NCI-H748 (cell line): ENCODE measurements at regions not wholly inside any gene's neighbourhood (a gene's known extent, or its start where the extent isn't known, plus 50 kb on each side); places are given as distances from the start of the nearest gene placed in this dataset.

Source experiments
- DNase-seq: peaks from one replicate; lab custom pipeline; 2025; ENCODE audit not compliant: unreplicated experiment; lab: John Stamatoyannopoulos, UW

- DNase-seq: peak; percentile 19
Observed at GRCh38 chr17:73879987-73880386, 235.7 kb upstream of the SDK2 start.

- no peak for DNase-seq
Observed at GRCh38 chr17:73882590-73882989, 238.3 kb upstream of the SDK2 start.

DNA sequence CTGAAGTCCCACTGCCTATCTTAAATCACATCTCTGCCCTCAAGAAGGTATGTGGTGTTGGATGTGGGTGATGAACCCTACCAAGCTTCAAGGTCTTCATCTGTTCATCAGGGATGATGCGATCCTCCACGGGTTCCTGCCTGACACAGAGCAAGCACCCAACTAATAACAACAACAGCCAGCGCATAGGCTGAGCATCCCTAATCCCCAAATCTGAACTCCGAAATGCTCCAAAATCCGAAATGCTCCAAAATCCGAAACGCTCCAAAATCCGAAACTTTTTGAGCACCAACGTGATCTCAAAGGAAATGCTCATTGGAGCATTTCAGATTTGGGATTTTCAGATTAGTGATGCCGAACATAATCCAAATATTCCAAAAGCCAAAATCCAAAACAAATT is 238.9 kb upstream of the SDK2 start:
- DNase-seq: no peak

- no peak for DNase-seq
Observed at GRCh38 chr17:73887739-73888138, 243.5 kb upstream of the SDK2 start.

- no peak for DNase-seq
Observed at GRCh38 chr17:73888862-73889261, 244.6 kb upstream of the SDK2 start.

DNA sequence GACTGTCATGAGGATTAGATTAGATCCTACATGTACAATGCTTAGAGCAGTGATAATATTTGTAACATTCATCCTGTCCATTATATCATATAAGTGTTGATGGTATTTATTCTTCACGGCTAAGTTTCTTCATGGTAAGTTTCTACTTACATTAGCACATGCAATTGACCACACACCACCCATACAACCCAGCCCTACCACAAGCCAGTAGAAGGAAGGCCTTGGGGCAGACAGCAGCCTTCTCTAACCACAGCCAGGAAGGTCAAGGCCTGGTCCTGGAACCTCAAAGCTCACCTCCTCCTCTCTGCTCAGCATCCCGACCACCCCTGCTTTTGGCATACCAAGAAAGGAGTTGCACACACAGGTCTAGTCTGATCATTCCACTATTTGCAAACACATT is 245.2 kb upstream of the SDK2 start:
- DNase-seq: no peak

DNA sequence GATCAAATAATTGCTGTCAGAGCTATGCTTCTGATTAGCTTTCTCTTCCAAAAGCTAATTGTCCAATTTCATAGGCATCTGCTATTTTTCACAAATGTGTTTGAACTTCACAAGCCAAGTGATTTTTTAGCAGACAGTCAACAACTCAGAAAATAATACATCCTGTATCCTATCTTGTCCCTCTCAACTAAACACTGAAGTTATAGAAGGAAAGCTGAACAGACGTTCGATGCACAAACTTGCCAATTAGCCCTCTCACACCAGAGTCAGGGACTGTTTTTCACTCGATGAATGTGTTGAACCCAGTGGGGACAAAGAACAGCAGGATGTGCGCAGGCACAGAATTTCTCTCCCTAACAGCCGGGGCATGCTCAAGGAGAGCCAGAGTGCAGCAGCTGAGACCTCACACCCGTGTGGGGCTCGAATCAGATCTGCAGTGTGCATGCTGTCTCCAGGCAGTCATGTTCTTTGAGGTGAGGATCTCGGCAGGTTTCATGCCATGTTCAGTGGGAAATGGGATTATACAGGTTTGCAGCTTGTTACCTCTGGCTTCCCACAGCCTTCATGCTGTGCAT is 246.7 kb upstream of the SDK2 start:
- no peak for DNase-seq

GRCh38 chr17:73895157-73895556 is 250.9 kb upstream of the SDK2 start:
- DNase-seq: no peak

DNA sequence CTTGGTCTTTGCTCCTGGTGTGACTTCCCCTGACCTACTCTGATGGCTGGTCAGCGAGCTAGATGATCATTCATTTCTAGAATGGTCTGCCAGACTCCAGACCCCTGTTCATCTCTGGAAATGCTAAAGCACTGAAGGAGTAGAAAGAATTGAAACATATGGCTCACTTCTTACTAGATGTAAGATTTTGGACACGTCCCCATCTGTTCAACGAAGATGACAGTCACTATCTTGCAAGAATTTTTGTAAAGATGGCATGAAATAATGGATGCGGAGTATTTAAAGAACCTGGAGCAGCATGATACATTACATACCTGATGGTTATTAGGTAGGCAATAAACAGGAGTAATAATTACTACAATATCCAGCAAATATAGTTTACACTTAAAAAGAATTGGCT is 252.7 kb upstream of the SDK2 start:
- DNase-seq: no peak

DNA sequence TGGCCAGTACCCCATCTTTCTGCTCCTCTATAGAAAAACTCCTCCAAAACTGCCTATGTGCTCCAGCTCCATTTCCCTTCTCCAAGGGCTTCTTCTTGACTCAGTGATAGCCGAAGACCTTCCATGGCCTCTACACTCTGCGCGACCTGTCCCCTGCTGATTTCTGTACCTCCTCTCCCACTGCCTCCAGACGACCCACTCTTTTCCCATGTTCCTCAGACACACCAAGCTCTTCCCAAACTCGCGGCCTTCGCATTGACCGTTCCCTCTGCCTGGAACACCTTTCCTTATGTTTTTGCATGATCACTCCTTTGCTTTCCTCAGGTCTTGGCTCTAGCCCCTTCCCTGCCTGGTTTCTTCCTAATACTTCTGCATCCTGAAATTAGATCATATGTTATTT is 255.6 kb upstream of the SDK2 start:
- DNase-seq: no peak

- DNase-seq: no peak
Observed at GRCh38 chr17:73900516-73900915, 256.3 kb upstream of the SDK2 start.

DNA sequence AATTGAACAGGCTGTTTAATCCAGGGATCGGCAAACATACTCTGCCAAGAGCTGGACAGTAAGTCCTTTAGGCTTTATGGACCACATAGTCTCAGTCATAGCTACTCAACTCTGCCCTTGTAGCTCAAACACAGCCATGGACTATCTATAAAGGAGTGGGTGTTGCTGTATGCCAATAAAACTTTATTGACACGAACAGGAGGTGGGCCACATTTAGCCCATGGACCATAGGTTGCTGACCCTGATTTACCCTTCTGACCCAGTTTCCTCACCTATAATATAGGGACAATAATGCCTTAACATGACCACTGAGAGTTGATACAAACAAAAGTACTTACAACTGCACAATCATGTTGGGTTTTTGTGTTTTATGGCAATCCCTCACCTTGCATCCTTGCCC is 257.0 kb upstream of the SDK2 start:
- DNase-seq: no peak

DNA sequence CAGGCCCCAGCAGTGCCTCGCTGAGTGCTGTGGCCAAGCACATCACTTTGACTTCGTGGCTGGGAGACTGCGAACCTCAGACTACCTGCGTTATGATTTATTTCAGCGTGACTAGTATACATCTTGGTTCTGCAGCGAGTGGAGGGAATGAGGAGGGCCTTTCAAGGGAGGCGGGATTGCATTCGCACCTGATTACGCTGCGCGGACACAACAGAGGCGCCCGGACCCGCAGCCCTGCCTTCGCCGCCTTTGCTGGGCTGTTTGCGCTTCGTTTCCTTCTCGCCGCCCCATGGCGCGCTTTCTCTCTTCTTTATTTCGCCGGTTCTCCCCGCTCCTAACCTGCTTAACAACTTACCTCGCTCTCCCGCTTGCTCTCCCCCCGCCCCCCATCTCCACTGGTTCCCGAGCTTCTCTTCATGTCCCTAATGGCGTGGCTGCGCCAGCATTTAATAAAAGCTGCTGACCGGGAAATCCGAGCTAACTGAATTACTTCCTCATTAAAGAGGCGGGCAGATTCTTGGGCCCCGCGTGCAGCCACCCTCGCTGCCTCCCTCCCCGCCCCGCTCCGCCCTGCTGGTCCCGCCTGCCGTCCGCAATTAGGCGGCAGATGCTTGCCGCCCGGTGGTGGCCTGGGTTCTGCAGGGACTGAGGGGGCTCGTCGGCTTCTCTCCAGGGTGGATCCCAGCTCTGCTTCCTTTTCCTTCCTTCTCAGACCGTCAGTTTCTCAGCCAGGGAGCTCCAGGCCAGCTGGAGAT is 257.6 kb upstream of the SDK2 start:
- peak; percentile 84 for DNase-seq

GRCh38 chr17:73902416-73903181 is 258.4 kb upstream of the SDK2 start:
- DNase-seq: peak; percentile 88

DNA sequence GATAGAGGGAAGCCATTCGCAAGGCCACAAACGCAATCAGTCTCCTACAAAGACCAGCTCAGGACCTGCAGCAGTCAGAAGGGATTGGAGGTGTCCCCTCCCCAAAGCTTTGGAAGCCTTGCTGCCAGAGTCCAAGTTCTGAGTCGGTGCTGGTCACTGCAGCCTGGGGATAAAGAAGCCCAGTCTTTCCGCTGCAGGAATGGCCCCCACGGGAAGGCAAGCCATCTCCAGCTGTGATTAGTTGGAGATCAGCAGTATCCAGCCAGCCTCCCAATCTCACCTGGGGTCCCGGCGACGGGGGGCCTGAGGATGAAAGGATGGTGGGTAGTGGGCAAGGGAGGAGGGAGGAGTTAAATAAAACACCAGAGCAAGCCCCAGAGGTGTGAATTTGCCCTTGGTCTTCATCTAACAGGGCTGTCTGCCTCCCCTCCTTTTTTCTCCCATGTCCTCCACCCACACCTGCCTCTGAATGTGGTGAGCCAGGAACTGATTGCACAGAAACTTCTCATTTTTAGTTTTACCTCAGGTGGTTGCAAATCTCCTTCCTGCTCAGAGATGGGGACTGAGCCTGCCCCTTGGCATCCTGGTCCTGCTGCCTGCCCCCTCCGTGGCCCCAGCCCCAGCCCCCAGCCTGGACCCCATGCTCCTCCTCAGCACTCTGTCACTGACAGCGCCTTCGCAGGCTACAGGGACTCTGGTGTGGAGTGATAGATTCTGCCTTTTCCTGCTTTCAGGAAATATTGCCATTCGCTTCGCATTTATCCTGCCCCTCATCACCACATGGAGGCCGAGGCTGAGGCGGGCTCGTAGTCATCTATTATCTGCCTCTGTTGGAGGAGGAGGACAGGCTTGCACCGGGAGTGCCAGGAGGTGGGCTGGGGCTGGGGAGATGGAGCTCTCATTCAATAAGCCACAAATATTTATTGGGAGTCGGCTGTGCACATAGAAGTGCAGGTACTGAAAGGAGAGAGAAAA is 262.9 kb upstream of the SDK2 start:
- no peak for DNase-seq

DNA sequence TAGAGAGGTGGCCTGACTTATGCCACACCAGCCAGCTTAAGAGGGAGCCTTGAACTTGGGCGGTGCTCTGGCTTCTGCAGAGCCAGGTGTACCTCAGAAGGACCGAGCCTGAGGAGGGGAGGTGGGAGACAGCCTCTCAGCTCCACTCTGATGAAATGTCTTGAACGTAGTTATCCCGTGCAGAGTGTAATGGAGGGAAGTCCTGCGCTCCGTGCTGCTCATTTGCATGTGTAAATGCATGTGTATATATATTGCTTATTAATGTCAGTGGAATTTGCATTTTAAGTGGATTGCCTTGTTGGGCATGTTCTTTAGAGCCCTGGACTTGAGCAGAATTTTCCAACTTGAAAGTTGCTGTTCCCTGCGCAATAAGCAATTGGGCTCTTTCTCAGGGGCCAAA is 264.9 kb upstream of the SDK2 start:
- DNase-seq: no peak

GRCh38 chr17:73910206-73910605 is 266.0 kb upstream of the SDK2 start:
- DNase-seq: no peak

- DNase-seq: no peak
Observed at GRCh38 chr17:73910821-73911515, 266.7 kb upstream of the SDK2 start.

DNA sequence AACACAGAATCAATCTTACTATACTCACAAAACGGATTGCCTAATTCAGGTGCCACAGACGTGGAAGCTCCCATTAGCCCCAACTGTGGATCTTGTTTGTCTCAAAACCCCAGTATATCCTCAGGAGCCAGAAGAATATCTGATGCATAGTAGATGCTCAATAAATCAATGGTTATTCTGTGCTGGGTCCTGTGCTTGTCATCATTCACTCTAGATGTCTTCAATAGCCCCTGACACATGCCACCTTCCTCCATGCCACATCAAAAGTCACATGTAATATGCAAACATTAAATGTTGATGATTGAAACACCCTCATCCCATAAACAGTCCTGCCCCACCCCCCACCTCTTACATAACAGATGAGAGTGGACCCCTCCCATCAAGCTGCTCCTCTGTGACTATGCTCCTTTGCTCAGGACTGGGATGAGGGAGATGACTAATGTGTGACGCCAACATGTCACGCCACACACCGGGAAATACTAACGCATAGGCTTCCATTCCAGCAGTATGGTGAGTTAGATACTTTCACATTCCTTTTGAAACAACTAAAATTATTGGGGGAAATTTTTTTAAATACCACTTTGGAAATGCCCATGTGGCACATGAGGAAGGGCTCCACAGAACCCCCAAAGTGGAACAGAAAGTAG is 267.6 kb upstream of the SDK2 start:
- no peak for DNase-seq

DNA sequence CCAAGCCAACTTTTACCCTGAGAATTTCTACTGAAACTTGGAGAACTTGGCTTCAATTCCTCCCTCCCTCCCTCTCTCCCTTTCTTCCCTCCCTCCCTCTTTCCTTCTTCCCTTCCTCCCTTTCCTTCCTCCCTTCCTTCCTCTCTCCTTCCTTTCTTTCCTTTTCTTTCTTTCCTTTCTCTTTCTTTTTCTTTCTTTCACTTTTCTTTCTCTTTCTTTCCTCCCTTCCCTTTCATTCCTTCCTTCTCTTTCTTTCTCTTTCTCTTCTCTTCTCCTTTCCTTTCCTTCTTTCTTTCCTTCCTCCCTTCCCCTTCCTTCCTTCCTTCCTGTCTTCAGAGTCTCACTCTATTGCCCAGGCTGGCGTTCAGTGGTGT is 268.1 kb upstream of the SDK2 start:
- no peak for DNase-seq
